ENCODE measurements at regions not wholly inside any gene's neighbourhood (a gene's known extent, or its start where the extent isn't known, plus 50 kb on each side); places are given as distances from the start of the nearest gene placed in this dataset.

- H3K9me1 ChIP-seq (ENCODE audit: control insufficient read depth, extremely low read depth, insufficient read depth, low read length), result no peaks in the 10 kb centered on the region
- TF ChIP-seq CTCF (optimal IDR thresholded peaks at IDR 0.05 in 1 of 3, IDR thresholded peaks at IDR 0.05 in 1 of 3, conservative IDR thresholded peaks at IDR 0.05 in 1 of 3; ENCODE audit: extremely low read depth in 1 of 3, insufficient read depth in 2 of 3, low read length in 3 of 3) (no peak), EZH2 (IDR thresholded peaks at IDR 0.05; ENCODE audit: low read length) (no peak)
- H3K9me3 ChIP-seq (ENCODE audit: control insufficient read depth, low read depth, low read length), result no peaks in the 10 kb centered on the region
- no peak overlapping the region for H2AFZ ChIP-seq (ENCODE audit: control insufficient read depth, low read length)
- no peaks in the 10 kb centered on the region for H3K4me1 ChIP-seq (ENCODE audit: control insufficient read depth, extremely low read depth, insufficient read depth, low read length)
- no peak overlapping the region for H3K4me3 ChIP-seq (ENCODE audit: control insufficient read depth in 2 of 3, extremely low read depth in 1 of 3, insufficient read depth in 2 of 3, low read depth in 1 of 3, low read length in 3 of 3)
- no peak for DNase-seq (ENCODE audit: low read depth, low spot score)
- no peak for FAIRE-seq
- dilution Hi-C loops (cut with MboI; ENCODE audit: extremely low pct_ligation_motif_present, low sequenced_read_pairs), result no loop called here
- H3K79me2 ChIP-seq (ENCODE audit: control insufficient read depth, insufficient read depth, low read length), result no peaks in the 10 kb centered on the region
- no peaks in the 10 kb centered on the region for H3K27me3 ChIP-seq (ENCODE audit: control insufficient read depth, extremely low read depth, insufficient read depth, low read length)
- H3K36me3 ChIP-seq (ENCODE audit: control insufficient read depth in 2 of 2, extremely low read depth in 1 of 2, insufficient read depth in 2 of 2, low read length in 2 of 2), result no peaks in the 10 kb centered on the region
- no peak overlapping the region for H3K9ac ChIP-seq (ENCODE audit: control insufficient read depth, extremely low read depth, insufficient read depth, low read length)
- no peak overlapping the region for H3K4me2 ChIP-seq (ENCODE audit: control insufficient read depth, extremely low read depth, insufficient read depth, low read depth, low read length)
- H4K20me1 ChIP-seq (ENCODE audit: control insufficient read depth, extremely low read depth, insufficient read depth, low read length), result no peaks in the 10 kb centered on the region
- H3K27ac ChIP-seq (ENCODE audit: control insufficient read depth, insufficient read depth, low read length), result no peak overlapping the region
Observed at GRCh38 chr3:137099364-137100219, 141.8 kb downstream of the IL20RB start.

GRCh38 chr3:137100326-137100725 is 142.5 kb downstream of the IL20RB start:
- DNase-seq (ENCODE audit: low read depth, low spot score), result no peak
- Histone ChIP-seq H3K4me1 (ENCODE audit: control insufficient read depth, extremely low read depth, insufficient read depth, low read length) (no peaks in the 10 kb centered on the region), H3K27ac (ENCODE audit: control insufficient read depth, insufficient read depth, low read length) (no peak overlapping the region), H3K9me3 (ENCODE audit: control insufficient read depth, low read depth, low read length) (no peaks in the 10 kb centered on the region), H4K20me1 (ENCODE audit: control insufficient read depth, extremely low read depth, insufficient read depth, low read length) (no peaks in the 10 kb centered on the region), H3K79me2 (ENCODE audit: control insufficient read depth, insufficient read depth, low read length) (no peaks in the 10 kb centered on the region), H3K36me3 (ENCODE audit: control insufficient read depth in 2 of 2, extremely low read depth in 1 of 2, insufficient read depth in 2 of 2, low read length in 2 of 2) (no peaks in the 10 kb centered on the region), H3K9ac (ENCODE audit: control insufficient read depth, extremely low read depth, insufficient read depth, low read length) (no peak overlapping the region), H3K9me1 (ENCODE audit: control insufficient read depth, extremely low read depth, insufficient read depth, low read length) (no peaks in the 10 kb centered on the region), H2AFZ (ENCODE audit: control insufficient read depth, low read length) (no peak overlapping the region), H3K4me2 (ENCODE audit: control insufficient read depth, extremely low read depth, insufficient read depth, low read depth, low read length) (no peak overlapping the region), H3K4me3 (ENCODE audit: control insufficient read depth in 2 of 3, extremely low read depth in 1 of 3, insufficient read depth in 2 of 3, low read depth in 1 of 3, low read length in 3 of 3) (no peak overlapping the region), H3K27me3 (ENCODE audit: control insufficient read depth, extremely low read depth, insufficient read depth, low read length) (no peaks in the 10 kb centered on the region)
- TF ChIP-seq CTCF (optimal IDR thresholded peaks at IDR 0.05 in 1 of 3, IDR thresholded peaks at IDR 0.05 in 1 of 3, conservative IDR thresholded peaks at IDR 0.05 in 1 of 3; ENCODE audit: extremely low read depth in 1 of 3, insufficient read depth in 2 of 3, low read length in 3 of 3), result no peak
- no peak for TF ChIP-seq EZH2 (IDR thresholded peaks at IDR 0.05; ENCODE audit: low read length)
- dilution Hi-C loops (cut with MboI; ENCODE audit: extremely low pct_ligation_motif_present, low sequenced_read_pairs), result no loop called here
- FAIRE-seq, result no peak
